B cell (primary cell): ENCODE measurements at regions not wholly inside any gene's neighbourhood (a gene's known extent, or its start where the extent isn't known, plus 50 kb on each side); places are given as distances from the start of the nearest gene placed in this dataset.

ENCODE experiments used
- EZH2 ChIP-seq: IDR thresholded peaks from 2 replicates; pipeline ENCODE4 v1.6.1; 2012; ENCODE audit warnings: borderline replicate concordance, low read depth, mild to moderate bottlenecking, moderate library complexity, low read length; ENCODE audit not compliant: insufficient read depth, poor library complexity, severe bottlenecking
- TF ChIP-seq, protein P1 (sequence below): fragments of 200-600 bp; IDR thresholded peaks from one replicate; pipeline ENCODE4 v1.8.0; 2022; ENCODE audit warnings: antibody characterized with exemption, mild to moderate bottlenecking

DNA sequence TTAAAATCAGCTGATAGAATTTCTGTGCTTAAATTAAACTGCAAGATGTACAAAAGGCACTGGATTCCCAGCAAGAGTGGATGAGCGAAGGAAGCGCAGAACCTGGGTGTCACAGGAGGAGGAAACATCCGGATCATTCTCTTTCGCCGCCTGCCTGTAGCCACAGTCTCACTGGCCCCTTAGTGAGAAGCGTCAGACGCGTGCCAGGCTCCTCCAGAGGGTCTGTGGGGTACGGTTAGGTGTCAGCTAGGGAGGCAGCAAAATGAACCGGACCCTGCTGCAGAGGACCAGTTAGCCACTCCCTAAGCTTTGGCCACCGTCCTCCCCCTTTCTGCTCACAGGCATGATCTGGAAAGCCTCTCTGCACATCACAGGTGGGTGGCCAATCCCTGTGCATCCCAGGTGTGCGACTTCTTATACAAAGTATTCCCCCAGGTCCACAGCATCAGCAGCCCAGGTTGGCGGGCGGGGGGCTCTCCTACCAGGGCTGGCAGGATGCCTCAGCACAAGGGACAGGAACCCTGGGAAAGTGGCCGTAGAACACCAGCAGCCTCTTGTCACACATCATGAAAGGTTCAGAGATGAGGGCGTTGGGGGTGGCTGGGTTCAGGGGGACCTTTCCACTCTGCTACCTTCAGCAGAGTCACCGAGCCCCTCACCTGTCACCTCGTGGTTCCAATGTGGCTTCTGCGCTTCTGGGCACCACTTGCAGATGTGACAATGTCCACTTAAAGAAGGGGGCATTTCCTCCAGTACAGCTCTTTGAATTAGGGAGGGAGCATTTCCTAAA, 61.1 kb upstream of the SLC66A3 start:
- TF ChIP-seq, protein P1, sequence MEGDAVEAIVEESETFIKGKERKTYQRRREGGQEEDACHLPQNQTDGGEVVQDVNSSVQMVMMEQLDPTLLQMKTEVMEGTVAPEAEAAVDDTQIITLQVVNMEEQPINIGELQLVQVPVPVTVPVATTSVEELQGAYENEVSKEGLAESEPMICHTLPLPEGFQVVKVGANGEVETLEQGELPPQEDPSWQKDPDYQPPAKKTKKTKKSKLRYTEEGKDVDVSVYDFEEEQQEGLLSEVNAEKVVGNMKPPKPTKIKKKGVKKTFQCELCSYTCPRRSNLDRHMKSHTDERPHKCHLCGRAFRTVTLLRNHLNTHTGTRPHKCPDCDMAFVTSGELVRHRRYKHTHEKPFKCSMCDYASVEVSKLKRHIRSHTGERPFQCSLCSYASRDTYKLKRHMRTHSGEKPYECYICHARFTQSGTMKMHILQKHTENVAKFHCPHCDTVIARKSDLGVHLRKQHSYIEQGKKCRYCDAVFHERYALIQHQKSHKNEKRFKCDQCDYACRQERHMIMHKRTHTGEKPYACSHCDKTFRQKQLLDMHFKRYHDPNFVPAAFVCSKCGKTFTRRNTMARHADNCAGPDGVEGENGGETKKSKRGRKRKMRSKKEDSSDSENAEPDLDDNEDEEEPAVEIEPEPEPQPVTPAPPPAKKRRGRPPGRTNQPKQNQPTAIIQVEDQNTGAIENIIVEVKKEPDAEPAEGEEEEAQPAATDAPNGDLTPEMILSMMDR, result no peak
- no peak for TF ChIP-seq EZH2
